Adrenal gland (tissue), 5 donors: ENCODE measurements at regions not wholly inside any gene's neighbourhood (a gene's known extent, or its start where the extent isn't known, plus 50 kb on each side); places are given as distances from the start of the nearest gene placed in this dataset.

Source experiments
- POLR2A ChIP-seq, 2 donors: fragments of 450-650 bp; IDR thresholded peaks; one replicate each; pipeline ENCODE4 v1.6.1; 2017; ENCODE audit warnings: antibody characterized with exemption in 2 of 2, mild to moderate bottlenecking in 2 of 2, moderate library complexity in 1 of 2
- TF ChIP-seq, protein P1 (sequence below), 6 experiments: fragments of 450-650 bp in 4 of 6; fragments of 200-600 bp in 2 of 6; sonication (generic) in 1 of 6; IDR thresholded peaks; 1 replicate in 5 of 6; 2 replicates in 1 of 6; pipeline versions ENCODE4 v1.5.1 to v1.8.0; 2016 to 2021; ENCODE audit warnings: antibody characterized with exemption in 6 of 6, mild to moderate bottlenecking in 2 of 6, moderate library complexity in 1 of 6
- donor health status: DM: no; HTN: no; CAD: no.

GRCh38 chr20:54291339-54292010, 83.6 kb downstream of the PFDN4 start:
- TF ChIP-seq POLR2A (IDR thresholded peaks at IDR 0.05), result no peak
- TF ChIP-seq, protein P1, sequence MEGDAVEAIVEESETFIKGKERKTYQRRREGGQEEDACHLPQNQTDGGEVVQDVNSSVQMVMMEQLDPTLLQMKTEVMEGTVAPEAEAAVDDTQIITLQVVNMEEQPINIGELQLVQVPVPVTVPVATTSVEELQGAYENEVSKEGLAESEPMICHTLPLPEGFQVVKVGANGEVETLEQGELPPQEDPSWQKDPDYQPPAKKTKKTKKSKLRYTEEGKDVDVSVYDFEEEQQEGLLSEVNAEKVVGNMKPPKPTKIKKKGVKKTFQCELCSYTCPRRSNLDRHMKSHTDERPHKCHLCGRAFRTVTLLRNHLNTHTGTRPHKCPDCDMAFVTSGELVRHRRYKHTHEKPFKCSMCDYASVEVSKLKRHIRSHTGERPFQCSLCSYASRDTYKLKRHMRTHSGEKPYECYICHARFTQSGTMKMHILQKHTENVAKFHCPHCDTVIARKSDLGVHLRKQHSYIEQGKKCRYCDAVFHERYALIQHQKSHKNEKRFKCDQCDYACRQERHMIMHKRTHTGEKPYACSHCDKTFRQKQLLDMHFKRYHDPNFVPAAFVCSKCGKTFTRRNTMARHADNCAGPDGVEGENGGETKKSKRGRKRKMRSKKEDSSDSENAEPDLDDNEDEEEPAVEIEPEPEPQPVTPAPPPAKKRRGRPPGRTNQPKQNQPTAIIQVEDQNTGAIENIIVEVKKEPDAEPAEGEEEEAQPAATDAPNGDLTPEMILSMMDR (IDR thresholded peaks at IDR 0.05), result no peak
